K562 (cell line): ENCODE measurements at regions not wholly inside any gene's neighbourhood (a gene's known extent, or its start where the extent isn't known, plus 50 kb on each side); places are given as distances from the start of the nearest gene placed in this dataset.

ENCODE experiments used
- ETV1 ChIP-seq: fragments of 450-650 bp; conservative IDR thresholded peaks from 2 replicates; pipeline ENCODE4 v1.6.1; 2016; ENCODE audit warnings: missing genetic modification characterization, control low read depth, low read depth, missing compliant biosample characterization
- GTF2F1 ChIP-seq: IDR thresholded peaks from 2 replicates; pipeline ENCODE4 v1.6.1; 2011; ENCODE audit warnings: low read depth, low read length, improper control_type of control experiment
- RUNX1 ChIP-seq: sonication (generic); IDR thresholded peaks from 2 replicates; pipeline ENCODE4 v1.6.1; 2016; ENCODE audit warnings: antibody characterized with exemption, low read depth
- YY1 ChIP-seq, 3 experiments: IDR thresholded peaks; 2 replicates each; pipeline ENCODE4 v1.6.1; 2011; ENCODE audit warnings: low read length in 2 of 3, mild to moderate bottlenecking in 2 of 3, moderate library complexity in 2 of 3, borderline replicate concordance in 1 of 3, control low read depth in 1 of 3, low read depth in 1 of 3; ENCODE audit not compliant: insufficient read depth in 3 of 3, insufficient replicate concordance in 2 of 3, control insufficient read depth in 1 of 3, insufficient read length in 1 of 3; ENCODE audit errors: extremely low read depth in 1 of 3
- ZBTB7A ChIP-seq: IDR thresholded peaks from 2 replicates; pipeline ENCODE4 v1.6.1; 2011; ENCODE audit warnings: low read depth, mild to moderate bottlenecking, low read length, moderate library complexity, borderline replicate concordance; ENCODE audit not compliant: control insufficient read depth
- ZHX1 ChIP-seq: fragments of 150-350 bp; conservative IDR thresholded peaks from 2 replicates; pipeline ENCODE4 v1.6.1; 2014; ENCODE audit warnings: low read length
- ZNF407 ChIP-seq: fragments of 450-650 bp; IDR thresholded peaks from 2 replicates; pipeline ENCODE4 v1.6.1; 2016; ENCODE audit warnings: low read depth
- TF ChIP-seq, protein P1 (sequence below), 3 experiments: IDR thresholded peaks in 2 of 3; conservative IDR thresholded peaks in 1 of 3; 2 replicates each; pipeline ENCODE4 v1.5.1; 2011 to 2012; ENCODE audit warnings: low read length in 3 of 3, mild to moderate bottlenecking in 3 of 3, control low read depth in 2 of 3, improper control_type of control experiment in 1 of 3, inconsistent platforms in 1 of 3, low read depth in 1 of 3, mixed read lengths in 1 of 3, moderate library complexity in 1 of 3; ENCODE audit not compliant: insufficient read depth in 2 of 3

GRCh38 chr11:80727315-80727714 is 1286.5 kb upstream of the TENM4 start:
- TF ChIP-seq YY1 (IDR thresholded peaks at IDR 0.05; ENCODE audit: borderline replicate concordance in 1 of 3, control insufficient read depth in 1 of 3, extremely low read depth in 1 of 3, insufficient read depth in 3 of 3, insufficient read length in 1 of 3, insufficient replicate concordance in 2 of 3, low read depth in 1 of 3, low read length in 2 of 3) (no peak), ZBTB7A (no peak), ZNF407 (no peak), GTF2F1 (no peak), ETV1 (tag) (no peak), ZHX1 (no peak), RUNX1 (no peak)
- TF ChIP-seq, protein P1, sequence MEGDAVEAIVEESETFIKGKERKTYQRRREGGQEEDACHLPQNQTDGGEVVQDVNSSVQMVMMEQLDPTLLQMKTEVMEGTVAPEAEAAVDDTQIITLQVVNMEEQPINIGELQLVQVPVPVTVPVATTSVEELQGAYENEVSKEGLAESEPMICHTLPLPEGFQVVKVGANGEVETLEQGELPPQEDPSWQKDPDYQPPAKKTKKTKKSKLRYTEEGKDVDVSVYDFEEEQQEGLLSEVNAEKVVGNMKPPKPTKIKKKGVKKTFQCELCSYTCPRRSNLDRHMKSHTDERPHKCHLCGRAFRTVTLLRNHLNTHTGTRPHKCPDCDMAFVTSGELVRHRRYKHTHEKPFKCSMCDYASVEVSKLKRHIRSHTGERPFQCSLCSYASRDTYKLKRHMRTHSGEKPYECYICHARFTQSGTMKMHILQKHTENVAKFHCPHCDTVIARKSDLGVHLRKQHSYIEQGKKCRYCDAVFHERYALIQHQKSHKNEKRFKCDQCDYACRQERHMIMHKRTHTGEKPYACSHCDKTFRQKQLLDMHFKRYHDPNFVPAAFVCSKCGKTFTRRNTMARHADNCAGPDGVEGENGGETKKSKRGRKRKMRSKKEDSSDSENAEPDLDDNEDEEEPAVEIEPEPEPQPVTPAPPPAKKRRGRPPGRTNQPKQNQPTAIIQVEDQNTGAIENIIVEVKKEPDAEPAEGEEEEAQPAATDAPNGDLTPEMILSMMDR (IDR thresholded peaks at IDR 0.05 in 2 of 3, conservative IDR thresholded peaks at IDR 0.05 in 1 of 3; ENCODE audit: insufficient read depth in 2 of 3, low read depth in 1 of 3, low read length in 3 of 3): no peak
